ENCODE measurements at regions not wholly inside any gene's neighbourhood (a gene's known extent, or its start where the extent isn't known, plus 50 kb on each side); places are given as distances from the start of the nearest gene placed in this dataset.

GRCh38 chr2:64345998-64346397 is 108.0 kb upstream of the LGALSL start:
- CTCF ChIA-PET, result interaction anchor here (1.1 to 3.9 kb wide), 2 partner anchors 15 to 16 kb away, joined by 3 to 14 read pairs; no protein-coding TSS in a partner anchor
- 92% methylated on average over 2 of the region's 2 CpGs for WGBS (ENCODE audit: low lambda C conversion rate)
- POLR2A ChIA-PET, result no interaction called here

More at GRCh38 chr2:64345998-64346397, 108.0 kb upstream of the LGALSL start:
- TF ChIP-seq USF1 (IDR thresholded peaks at IDR 0.05; ENCODE audit: borderline replicate concordance, low read depth) (no peak), SIN3A (IDR thresholded peaks at IDR 0.05; ENCODE audit: borderline replicate concordance, low read depth, low read length) (no peak), PBX3 (IDR thresholded peaks at IDR 0.05) (no peak), CHD2 (IDR thresholded peaks at IDR 0.05; ENCODE audit: low read length, partially characterized antibody) (no peak), TAF1 (IDR thresholded peaks at IDR 0.05; ENCODE audit: borderline replicate concordance, low read depth, low read length) (no peak), IRF3 (IDR thresholded peaks at IDR 0.05; ENCODE audit: low read depth, low read length) (no peak), USF2 (IDR thresholded peaks at IDR 0.05; ENCODE audit: borderline replicate concordance, low read depth, low read length) (no peak), EZH2phosphoT487 (IDR thresholded peaks at IDR 0.05; ENCODE audit: borderline replicate concordance, low read depth) (no peak), NFIC (IDR thresholded peaks at IDR 0.05; ENCODE audit: borderline replicate concordance) (no peak), MEF2A (IDR thresholded peaks at IDR 0.05; ENCODE audit: borderline replicate concordance, low read depth) (no peak), FOSL2 (IDR thresholded peaks at IDR 0.05; ENCODE audit: borderline replicate concordance, low read depth) (no peak), MAX (IDR thresholded peaks at IDR 0.05; ENCODE audit: low read depth) (no peak), TCF12 (IDR thresholded peaks at IDR 0.05) (no peak), GATA2 (CRISPR knock-in tag; IDR thresholded peaks at IDR 0.05) (no peak), CTCF (IDR thresholded peaks at IDR 0.05) (no peak), FOXJ3 (CRISPR knock-in tag; IDR thresholded peaks at IDR 0.05) (no peak), FOXM1 (IDR thresholded peaks at IDR 0.05; ENCODE audit: low read depth) (no peak), ELF1 (IDR thresholded peaks at IDR 0.05) (no peak)
- no peaks in the 10 kb centered on the region for H3K36me3 ChIP-seq (replicated peaks in 1 of 2; ENCODE audit: control insufficient read depth in 1 of 2, insufficient read depth in 2 of 2, low read length in 1 of 2)
- H3F3A ChIP-seq (replicated peaks; ENCODE audit: insufficient read depth), result no peaks in the 10 kb centered on the region
- H3K9me2 ChIP-seq, result no peaks in the 10 kb centered on the region
- H3K4me1 ChIP-seq (ENCODE audit: control insufficient read depth in 1 of 2, insufficient read depth in 2 of 2, low read depth in 1 of 2, low read length in 1 of 2), result peaks cover 0 to 2% of the 10 kb centered on the region in 2 experiments; a peak in 1 of 4 replicates
- no peaks in the 10 kb centered on the region for H3K9me3 ChIP-seq
- no peaks in the 10 kb centered on the region for H4K20me1 ChIP-seq (ENCODE audit: insufficient read depth)
- H3K4me2 ChIP-seq, result no peak overlapping the region
- no peak overlapping the region for H3K9ac ChIP-seq
- H2AFZ ChIP-seq (ENCODE audit: low read depth), result no peak overlapping the region
- H3K79me2 ChIP-seq (ENCODE audit: insufficient read depth), result no peaks in the 10 kb centered on the region
- no peak overlapping the region for H3K4me3 ChIP-seq (ENCODE audit: low read depth in 2 of 2, low read length in 1 of 2)
- DNase-seq, result no peak
- peaks cover 12% of the 10 kb centered on the region; the same call in 1 of the 2 replicates for H3K27me3 ChIP-seq (ENCODE audit: insufficient read depth)
- no peak overlapping the region for H3K27ac ChIP-seq (ENCODE audit: low read depth in 2 of 2, low read length in 1 of 2)

All from SK-N-SH (cell line).